ENCODE measurements at regions not wholly inside any gene's neighbourhood (a gene's known extent, or its start where the extent isn't known, plus 50 kb on each side); places are given as distances from the start of the nearest gene placed in this dataset.

DNA sequence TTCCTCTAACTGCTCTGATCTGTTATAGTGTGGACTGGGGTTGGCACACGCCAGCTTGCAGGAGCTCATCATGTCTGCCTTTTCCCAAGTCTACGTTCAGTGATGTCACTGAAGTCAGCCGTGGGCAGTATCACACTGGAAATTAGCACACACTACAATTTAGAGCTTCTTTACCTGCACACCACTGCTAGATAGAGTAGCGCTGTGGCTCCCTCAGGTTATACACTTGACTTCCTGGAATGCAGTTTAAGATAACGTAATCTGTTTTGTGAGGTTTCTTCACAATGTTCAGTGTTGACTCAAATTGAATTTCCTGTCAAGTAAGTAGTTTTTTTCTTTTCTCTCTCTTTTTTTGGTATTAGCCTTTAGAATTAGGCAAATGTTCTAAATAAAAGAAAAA, 487.2 kb downstream of the DCDC2C start:
- peaks cover 2% of the 10 kb centered on the region for H3K36me3 Mint-ChIP-seq (ENCODE audit: low read depth)
- no peak overlapping the region for H3K4me3 Mint-ChIP-seq (ENCODE audit: unreplicated experiment)
- no peak for DNase-seq (ENCODE audit: low spot score)
- peaks cover 5% of the 10 kb centered on the region for H3K4me1 Mint-ChIP-seq (ENCODE audit: low read depth)
- no peak for TF ChIP-seq CTCF (IDR thresholded peaks at IDR 0.05)
- H3K27me3 Mint-ChIP-seq (ENCODE audit: low read depth) = no peaks in the 10 kb centered on the region
- H3K27ac Mint-ChIP-seq (ENCODE audit: unreplicated experiment) = no peak overlapping the region
- H3K9me3 Mint-ChIP-seq (ENCODE audit: low read depth) = no peaks in the 10 kb centered on the region

DNA sequence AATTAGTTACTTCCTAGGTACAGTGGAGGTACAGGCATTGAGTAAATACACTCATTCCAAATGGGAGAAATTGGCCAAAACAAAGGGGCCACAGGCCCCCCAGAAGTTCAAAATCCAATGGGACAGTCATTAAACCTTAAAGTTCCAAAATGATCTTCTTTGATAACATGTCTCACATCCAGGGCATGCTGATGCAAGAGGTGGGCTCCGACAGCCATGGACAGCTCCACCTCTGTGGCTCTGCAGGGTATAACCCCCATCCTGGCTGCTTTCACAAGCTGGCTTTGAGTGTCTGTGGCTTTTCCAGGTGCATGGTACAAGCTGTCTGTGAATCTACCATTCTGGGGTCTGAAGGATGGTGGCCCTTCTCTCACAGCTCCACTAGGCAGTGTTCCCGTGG, 488.7 kb downstream of the DCDC2C start:
- Mint-ChIP-seq H3K36me3 (ENCODE audit: low read depth) (peaks cover 2% of the 10 kb centered on the region), H3K4me3 (ENCODE audit: unreplicated experiment) (no peak overlapping the region), H3K27ac (ENCODE audit: unreplicated experiment) (no peak overlapping the region), H3K9me3 (ENCODE audit: low read depth) (no peaks in the 10 kb centered on the region), H3K27me3 (ENCODE audit: low read depth) (no peaks in the 10 kb centered on the region), H3K4me1 (ENCODE audit: low read depth) (peaks cover 5% of the 10 kb centered on the region)
- TF ChIP-seq CTCF (IDR thresholded peaks at IDR 0.05) = no peak
- no peak for DNase-seq (ENCODE audit: low spot score)

DNA sequence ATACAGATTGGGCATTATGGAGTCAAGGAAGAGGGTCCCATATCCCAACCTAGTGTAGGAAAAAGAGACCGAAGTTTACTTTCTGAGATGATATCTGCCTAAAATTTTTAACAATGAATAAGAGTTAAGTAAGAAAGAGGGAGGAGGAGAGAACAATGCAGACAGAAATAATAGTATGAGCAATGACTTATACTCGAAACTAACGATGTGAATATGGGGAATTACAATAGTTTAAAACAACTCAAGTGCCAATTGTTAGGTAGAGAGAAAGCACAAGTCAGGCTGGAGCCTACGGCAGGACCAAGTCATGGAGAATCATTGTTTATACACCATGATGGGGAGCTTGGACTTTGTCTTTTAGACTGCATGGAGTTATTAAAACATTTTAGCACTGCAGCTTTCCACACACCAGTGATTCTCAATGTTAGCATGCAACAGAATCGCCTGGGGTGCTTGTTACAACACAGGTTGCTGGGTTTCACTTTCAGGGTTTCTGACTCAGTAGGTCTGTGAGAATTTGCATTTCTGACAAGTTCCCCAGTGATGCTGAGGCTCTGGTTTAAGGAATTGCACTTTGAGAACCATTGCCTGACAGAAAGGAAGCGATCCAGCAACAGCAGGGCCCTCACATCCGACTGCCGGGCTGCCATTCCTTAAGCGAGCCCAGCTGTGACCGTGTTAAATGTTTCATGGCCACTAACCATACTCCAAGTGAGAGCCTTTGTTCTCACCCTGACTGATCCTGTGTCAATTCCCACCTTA, 511.2 kb downstream of the DCDC2C start:
- H3K4me3 Mint-ChIP-seq (ENCODE audit: unreplicated experiment) = no peak overlapping the region
- no peaks in the 10 kb centered on the region for H3K36me3 Mint-ChIP-seq (ENCODE audit: low read depth)
- no peak overlapping the region for H3K27ac Mint-ChIP-seq (ENCODE audit: unreplicated experiment)
- H3K9me3 Mint-ChIP-seq (ENCODE audit: low read depth) = peaks cover 6% of the 10 kb centered on the region
- TF ChIP-seq CTCF (IDR thresholded peaks at IDR 0.05) = no peak
- H3K27me3 Mint-ChIP-seq (ENCODE audit: low read depth) = no peaks in the 10 kb centered on the region
- no peak for DNase-seq (ENCODE audit: low spot score)
- H3K4me1 Mint-ChIP-seq (ENCODE audit: low read depth) = peaks cover 7% of the 10 kb centered on the region

DNA sequence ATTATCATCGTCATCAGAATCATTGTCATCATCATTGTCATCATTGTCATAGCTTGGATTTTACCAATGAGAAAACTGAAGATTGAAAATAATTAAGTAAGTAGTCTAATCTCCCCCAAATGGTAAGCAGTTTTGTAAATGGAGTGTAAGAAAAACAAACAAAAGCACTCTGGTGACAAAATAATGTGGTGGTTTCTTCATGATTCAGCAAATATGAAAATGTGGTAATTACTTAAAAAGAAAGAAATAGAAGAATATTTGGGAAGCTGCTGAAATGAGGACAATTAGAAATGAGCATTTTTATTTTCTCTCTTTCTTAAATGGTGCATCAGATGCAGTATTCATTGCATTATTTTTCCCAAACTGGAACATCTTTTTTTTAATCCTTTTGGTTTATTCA, 514.4 kb downstream of the DCDC2C start:
- Mint-ChIP-seq H3K4me1 (ENCODE audit: low read depth) (peaks cover 10% of the 10 kb centered on the region), H3K9me3 (ENCODE audit: low read depth) (peaks cover 4% of the 10 kb centered on the region), H3K36me3 (ENCODE audit: low read depth) (no peaks in the 10 kb centered on the region), H3K4me3 (ENCODE audit: unreplicated experiment) (no peak overlapping the region), H3K27me3 (ENCODE audit: low read depth) (no peaks in the 10 kb centered on the region), H3K27ac (ENCODE audit: unreplicated experiment) (no peak overlapping the region)
- TF ChIP-seq CTCF (IDR thresholded peaks at IDR 0.05) = no peak
- DNase-seq (ENCODE audit: low spot score) = no peak

- TF ChIP-seq CTCF (IDR thresholded peaks at IDR 0.05) = no peak
- Mint-ChIP-seq H3K4me1 (ENCODE audit: low read depth) (peaks cover 10% of the 10 kb centered on the region), H3K36me3 (ENCODE audit: low read depth) (no peaks in the 10 kb centered on the region), H3K27ac (ENCODE audit: unreplicated experiment) (no peak overlapping the region), H3K27me3 (ENCODE audit: low read depth) (no peaks in the 10 kb centered on the region), H3K9me3 (ENCODE audit: low read depth) (no peaks in the 10 kb centered on the region), H3K4me3 (ENCODE audit: unreplicated experiment) (no peak overlapping the region)
- DNase-seq (ENCODE audit: low spot score) = no peak
These were observed 515.7 kb downstream of the DCDC2C start for GRCh38 chr2:4219101-4219500.
